H1 (cell line): ENCODE measurements at regions not wholly inside any gene's neighbourhood (a gene's known extent, or its start where the extent isn't known, plus 50 kb on each side); places are given as distances from the start of the nearest gene placed in this dataset.

Source experiments
- CTCF ChIP-seq, 3 experiments: IDR thresholded peaks; 1 replicate in 2 of 3; 2 replicates in 1 of 3; pipeline versions ENCODE4 v1.5.1 to v1.6.1; 2011; ENCODE audit warnings: low read length in 3 of 3, mild to moderate bottlenecking in 3 of 3, inconsistent platforms in 2 of 3, low read depth in 1 of 3, moderate library complexity in 1 of 3; ENCODE audit not compliant: insufficient read depth in 1 of 3; ENCODE audit errors: control extremely low read depth in 1 of 3
- GABPA ChIP-seq: IDR thresholded peaks from 2 replicates; pipeline ENCODE4 v1.6.1; 2011; ENCODE audit warnings: mild to moderate bottlenecking, low read length, moderate library complexity, borderline replicate concordance; ENCODE audit not compliant: insufficient read depth
- POLR2AphosphoS5 ChIP-seq: IDR thresholded peaks from 2 replicates; pipeline ENCODE4 v1.6.1; 2011; ENCODE audit warnings: low read depth, low read length
- RFX5 ChIP-seq: IDR thresholded peaks from 2 replicates; pipeline ENCODE4 v1.6.1; 2011; ENCODE audit warnings: low read depth, low read length, improper control_type of control experiment, borderline replicate concordance
- SRF ChIP-seq: IDR thresholded peaks from 2 replicates; pipeline ENCODE4 v1.6.1; 2011; ENCODE audit warnings: mild to moderate bottlenecking, low read depth, low read length, moderate library complexity
- TBP ChIP-seq: IDR thresholded peaks from 2 replicates; pipeline ENCODE4 v1.6.1; 2011; ENCODE audit warnings: low read depth, low read length, improper control_type of control experiment
- TEAD4 ChIP-seq: IDR thresholded peaks from 2 replicates; pipeline ENCODE4 v1.6.1; 2012; ENCODE audit warnings: low read depth, low read length, inconsistent platforms, mixed read lengths

DNA sequence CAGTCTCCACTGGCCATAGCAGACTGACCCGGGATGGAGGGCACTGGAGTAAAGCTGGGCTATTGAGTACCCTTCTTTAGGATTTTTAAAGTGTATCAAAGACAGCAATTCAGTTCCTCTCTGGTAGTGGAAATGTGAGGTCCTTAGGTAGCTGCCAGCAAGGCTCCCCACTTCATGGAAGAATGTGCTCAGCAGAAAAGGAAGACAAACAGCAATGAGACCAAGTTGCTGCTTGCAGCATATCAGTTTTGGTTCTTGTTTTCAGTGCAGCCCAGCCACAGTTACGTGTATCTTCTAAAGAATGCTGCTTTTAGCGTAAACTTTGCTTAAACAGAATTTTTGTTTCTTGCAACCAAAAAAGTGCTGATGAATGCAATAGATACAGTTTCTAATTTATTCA is 374.0 kb upstream of the CBLB start:
- TF ChIP-seq TEAD4 (no peak), CTCF (IDR thresholded peaks at IDR 0.05; ENCODE audit: control extremely low read depth in 1 of 3, insufficient read depth in 1 of 3, low read depth in 1 of 3, low read length in 3 of 3) (no peak), POLR2AphosphoS5 (no peak), RFX5 (no peak), SRF (no peak), GABPA (no peak), TBP (no peak)
